Keratinocyte (primary cell): ENCODE measurements at regions not wholly inside any gene's neighbourhood (a gene's known extent, or its start where the extent isn't known, plus 50 kb on each side); places are given as distances from the start of the nearest gene placed in this dataset.

Experiments
- DNase-seq: peaks from one replicate; pipeline ENCODE4 v3.0.0-alpha.2; 2011; ENCODE audit warnings: low read depth, missing footprints, low spot score
- FAIRE-seq: peaks from 2 replicates; lab custom pipeline; 2011; peaks lifted over from hg19 to GRCh38; lab: Jason Lieb, UNC
- H2AFZ ChIP-seq: 2 replicates; pipeline ENCODE4 v1.6.0; 2012; ENCODE audit warnings: low read length, control low read depth, inconsistent platforms; ENCODE audit not compliant: control insufficient read depth
- H3K27ac ChIP-seq: 2 replicates; pipeline ENCODE4 v1.5.1; 2011; ENCODE audit warnings: low read length; ENCODE audit not compliant: control insufficient read depth, insufficient read depth
- H3K27me3 ChIP-seq: 3 replicates; pipeline ENCODE4 v1.6.0; 2011; ENCODE audit warnings: low read length; ENCODE audit not compliant: control insufficient read depth, insufficient read depth; ENCODE audit errors: extremely low read depth
- H3K36me3 ChIP-seq, 2 experiments: 2 replicates in 1 of 2; 3 replicates in 1 of 2; pipeline ENCODE4 v1.5.1; 2011; ENCODE audit warnings: low read length in 2 of 2, mild to moderate bottlenecking in 1 of 2; ENCODE audit not compliant: control insufficient read depth in 2 of 2, insufficient read depth in 2 of 2; ENCODE audit errors: extremely low read depth in 1 of 2
- H3K4me1 ChIP-seq: 3 replicates; pipeline ENCODE4 v1.5.1; 2011; ENCODE audit warnings: low read length; ENCODE audit not compliant: control insufficient read depth, insufficient read depth; ENCODE audit errors: extremely low read depth
- H3K4me2 ChIP-seq: 3 replicates; pipeline ENCODE4 v1.6.0; 2011; ENCODE audit warnings: low read depth, low read length; ENCODE audit not compliant: control insufficient read depth, insufficient read depth; ENCODE audit errors: extremely low read depth
- H3K4me3 ChIP-seq, 3 experiments: fragments of 200-600 bp in 1 of 3; sonication (generic) in 1 of 3; 2 replicates in 2 of 3; 3 replicates in 1 of 3; pipeline ENCODE4 v1.5.1; 2011 to 2016; ENCODE audit warnings: low read length in 3 of 3, mild to moderate bottlenecking in 3 of 3, control low read depth in 2 of 3, inconsistent platforms in 1 of 3, low read depth in 1 of 3, mixed read lengths in 1 of 3, mixed run types in 1 of 3, moderate library complexity in 1 of 3; ENCODE audit not compliant: control insufficient read depth in 2 of 3, insufficient read depth in 2 of 3; ENCODE audit errors: extremely low read depth in 1 of 3
- H3K79me2 ChIP-seq: 2 replicates; pipeline ENCODE4 v1.6.0; 2012; ENCODE audit warnings: low read length; ENCODE audit not compliant: control insufficient read depth, insufficient read depth
- H3K9ac ChIP-seq: 3 replicates; pipeline ENCODE4 v1.6.0; 2011; ENCODE audit warnings: low read length; ENCODE audit not compliant: control insufficient read depth, insufficient read depth; ENCODE audit errors: extremely low read depth
- H3K9me1 ChIP-seq: 3 replicates; pipeline ENCODE4 v1.6.0; 2011; ENCODE audit warnings: low read length; ENCODE audit not compliant: control insufficient read depth, insufficient read depth; ENCODE audit errors: extremely low read depth
- H3K9me3 ChIP-seq: 2 replicates; pipeline ENCODE4 v1.5.1; 2012; ENCODE audit warnings: low read depth, low read length; ENCODE audit not compliant: control insufficient read depth
- H4K20me1 ChIP-seq: 3 replicates; pipeline ENCODE4 v1.6.0; 2011; ENCODE audit warnings: low read length; ENCODE audit not compliant: control insufficient read depth, insufficient read depth; ENCODE audit errors: extremely low read depth
- CTCF ChIP-seq, 3 experiments: IDR thresholded peaks in 1 of 3; conservative IDR thresholded peaks in 1 of 3; optimal IDR thresholded peaks in 1 of 3; 2 replicates in 2 of 3; 3 replicates in 1 of 3; pipeline versions ENCODE3 to v1.5.1; 2011; ENCODE audit warnings: low read length in 3 of 3, mild to moderate bottlenecking in 3 of 3, moderate library complexity in 2 of 3, control low read depth in 1 of 3, inconsistent platforms in 1 of 3; ENCODE audit not compliant: insufficient read depth in 2 of 3; ENCODE audit errors: extremely low read depth in 1 of 3
- EZH2 ChIP-seq: IDR thresholded peaks from one replicate; pipeline ENCODE4 v1.6.1; 2012; ENCODE audit warnings: inconsistent platforms, mild to moderate bottlenecking, low read length, moderate library complexity
- dilution Hi-C: fragments of 300-500 bp; cut with MboI; formaldehyde crosslinking; loops from one replicate; pipeline ENCODE4 v1.7.0; 2020; ENCODE audit warnings: low sequenced_read_pairs; ENCODE audit not compliant: extremely low pct_ligation_motif_present

GRCh38 chr5:130797303-130797702 is 367.8 kb downstream of the HINT1 start:
- no peaks in the 10 kb centered on the region for H3K79me2 ChIP-seq
- no peak overlapping the region for H3K27ac ChIP-seq
- H3K36me3 ChIP-seq, result no peaks in the 10 kb centered on the region
- FAIRE-seq (no peak), DNase-seq (no peak)
- TF ChIP-seq CTCF (optimal IDR thresholded peaks at IDR 0.05 in 1 of 3, IDR thresholded peaks at IDR 0.05 in 1 of 3, conservative IDR thresholded peaks at IDR 0.05 in 1 of 3; ENCODE audit: extremely low read depth in 1 of 3, insufficient read depth in 2 of 3, low read length in 3 of 3) (no peak), EZH2 (no peak)
- no peak overlapping the region for H3K4me2 ChIP-seq
- no peak overlapping the region for H2AFZ ChIP-seq
- H4K20me1 ChIP-seq, result no peaks in the 10 kb centered on the region
- H3K4me3 ChIP-seq, result no peak overlapping the region
- no peaks in the 10 kb centered on the region for H3K9me1 ChIP-seq
- H3K27me3 ChIP-seq, result no peaks in the 10 kb centered on the region
- dilution Hi-C loops, result no loop called here
- H3K9me3 ChIP-seq, result no peaks in the 10 kb centered on the region
- no peak overlapping the region for H3K9ac ChIP-seq
- H3K4me1 ChIP-seq, result peaks cover 6% of the 10 kb centered on the region

GRCh38 chr5:130796902-130797301 is 368.2 kb downstream of the HINT1 start:
- no peak overlapping the region for H2AFZ ChIP-seq
- H3K4me2 ChIP-seq, result no peak overlapping the region
- no peaks in the 10 kb centered on the region for H4K20me1 ChIP-seq
- no peak overlapping the region for H3K4me3 ChIP-seq
- H3K27ac ChIP-seq, result no peak overlapping the region
- H3K27me3 ChIP-seq, result no peaks in the 10 kb centered on the region
- dilution Hi-C loops, result no loop called here
- TF ChIP-seq CTCF (optimal IDR thresholded peaks at IDR 0.05 in 1 of 3, IDR thresholded peaks at IDR 0.05 in 1 of 3, conservative IDR thresholded peaks at IDR 0.05 in 1 of 3; ENCODE audit: extremely low read depth in 1 of 3, insufficient read depth in 2 of 3, low read length in 3 of 3) (no peak), EZH2 (no peak)
- no peak for DNase-seq
- FAIRE-seq, result no peak
- peaks cover 6% of the 10 kb centered on the region for H3K4me1 ChIP-seq
- H3K79me2 ChIP-seq, result no peaks in the 10 kb centered on the region
- no peak overlapping the region for H3K9ac ChIP-seq
- no peaks in the 10 kb centered on the region for H3K9me3 ChIP-seq
- H3K9me1 ChIP-seq, result no peaks in the 10 kb centered on the region
- no peaks in the 10 kb centered on the region for H3K36me3 ChIP-seq
